Cardiac septum (tissue), 1 donor: ENCODE measurements at regions not wholly inside any gene's neighbourhood (a gene's known extent, or its start where the extent isn't known, plus 50 kb on each side); places are given as distances from the start of the nearest gene placed in this dataset.

Experiments used
- DNase-seq: peaks from one replicate; pipeline ENCODE4 v3.0.0-alpha.2; 2020; ENCODE audit warnings: low spot score
- intact Hi-C: fragments of 100-400 bp; cut with DNase I; formaldehyde crosslinking; loops from one replicate; pipeline ENCODE4 v1.14.0; 2022
- donor health status: DM: no; HTN: no; CAD: no.

- intact Hi-C loops, result no loop called here
- DNase-seq, result no peak
Measured at GRCh38 chr4:20302336-20302735, 50.6 kb downstream of the SLIT2 start.

GRCh38 chr4:20305976-20306375, 54.3 kb downstream of the SLIT2 start:
- DNase-seq, result no peak
- intact Hi-C loops, result no loop called here

DNA sequence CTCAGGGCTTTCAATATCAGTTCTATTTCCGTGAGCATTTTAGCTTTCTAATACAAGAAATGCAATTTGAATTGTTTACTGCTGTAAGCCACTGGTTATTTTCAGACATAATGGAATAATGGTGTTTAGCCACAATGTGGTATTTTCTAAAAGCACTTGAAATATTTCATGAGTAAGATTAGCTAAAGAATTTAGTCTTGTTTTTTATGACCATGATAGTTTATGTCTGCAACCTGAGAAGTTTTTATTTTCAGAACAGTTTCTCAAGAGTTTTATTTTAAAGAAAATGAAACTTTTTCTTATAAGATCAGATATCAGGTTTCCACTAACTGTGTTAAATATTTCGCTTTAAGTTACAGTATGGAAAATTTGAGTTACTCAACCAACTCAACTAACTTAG, 60.2 kb downstream of the SLIT2 start:
- intact Hi-C loops, result no loop called here
- no peak for DNase-seq

- DNase-seq, result no peak
- intact Hi-C loops, result no loop called here
Measured at GRCh38 chr4:20313237-20314030, 61.7 kb downstream of the SLIT2 start.

GRCh38 chr4:20317424-20317985, 65.8 kb downstream of the SLIT2 start:
- DNase-seq, result no peak
- intact Hi-C loops, result no loop called here

GRCh38 chr4:20318001-20318908, 66.5 kb downstream of the SLIT2 start:
- no peak for DNase-seq
- intact Hi-C loops, result no loop called here

GRCh38 chr4:20318909-20319277, 67.2 kb downstream of the SLIT2 start:
- intact Hi-C loops, result no loop called here
- no peak for DNase-seq

DNA sequence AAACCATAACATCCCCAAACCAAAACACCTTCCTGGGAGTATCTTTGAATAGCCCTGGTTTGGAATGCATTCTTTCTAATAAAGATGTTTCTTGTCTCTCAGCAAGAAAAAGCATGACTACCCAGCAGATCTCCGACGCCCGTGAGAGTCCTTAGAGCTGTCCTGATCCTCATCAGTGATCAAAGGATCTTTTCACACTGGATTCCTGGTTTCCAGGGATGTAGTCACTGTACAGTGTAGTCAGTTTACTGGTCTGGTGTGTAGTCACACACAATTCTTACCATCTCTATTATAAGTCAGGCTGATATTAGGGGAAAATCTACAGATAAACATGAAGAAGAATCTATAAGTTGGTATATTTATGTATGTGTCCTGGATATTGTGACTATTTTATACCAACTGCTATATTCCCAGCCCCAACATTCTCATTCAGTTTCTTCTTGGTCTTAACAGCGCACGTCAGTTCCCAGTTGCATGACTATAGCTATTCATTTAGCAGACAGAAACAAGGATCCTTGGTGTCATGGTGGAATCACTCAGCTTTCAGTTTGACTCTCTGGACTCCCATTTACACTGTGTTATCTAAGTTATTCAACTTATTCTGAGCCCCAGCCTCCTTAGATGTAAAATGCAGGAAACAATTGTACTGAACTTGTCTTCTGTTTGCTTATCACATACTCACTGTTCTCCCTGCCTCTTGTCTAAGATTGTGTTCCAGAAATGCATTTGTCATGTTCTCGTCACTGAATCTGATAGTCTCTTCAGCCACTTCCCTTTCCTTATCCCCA, 68.3 kb downstream of the SLIT2 start:
- intact Hi-C loops, result no loop called here
- DNase-seq, result no peak

DNA sequence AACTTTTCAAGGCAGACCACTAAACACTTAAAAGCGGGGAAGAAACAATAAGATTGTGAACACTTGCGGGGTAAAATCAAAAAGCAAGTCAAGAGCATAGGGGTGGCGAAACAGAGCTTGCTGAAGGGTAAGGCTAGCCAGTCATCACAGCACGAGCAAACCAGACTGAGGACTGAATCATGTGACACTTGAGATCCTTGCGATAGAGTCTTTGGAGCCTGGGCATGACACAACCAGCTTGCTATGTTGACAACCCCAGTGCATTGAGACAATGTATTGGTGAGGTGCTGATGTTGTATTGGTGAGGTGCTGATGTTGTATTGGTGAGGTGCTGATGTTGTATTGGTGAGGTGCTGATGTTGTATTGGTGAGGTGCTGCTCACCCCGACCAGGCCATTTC, 72.3 kb downstream of the SLIT2 start:
- intact Hi-C loops, result no loop called here
- DNase-seq, result no peak

DNA sequence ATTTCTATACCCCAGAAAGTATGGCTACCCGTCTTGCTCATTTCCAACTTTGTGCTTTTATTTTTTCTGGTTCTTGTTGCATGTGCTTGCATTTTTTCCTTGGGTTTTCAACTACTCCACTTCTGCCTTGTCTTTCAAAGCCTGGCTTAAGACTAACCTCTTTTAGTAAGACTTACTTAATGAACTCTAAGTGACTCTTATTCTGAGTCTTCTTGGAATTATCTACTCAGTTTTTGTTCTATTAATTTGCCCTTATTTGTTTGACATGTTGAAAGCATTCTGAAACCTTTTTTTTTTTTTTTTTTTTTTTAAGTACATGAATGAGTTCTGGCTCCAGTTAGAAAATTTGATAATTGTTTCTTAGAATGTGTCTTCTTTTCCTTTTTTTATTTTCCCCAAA, 74.8 kb downstream of the SLIT2 start:
- DNase-seq, result no peak

DNA sequence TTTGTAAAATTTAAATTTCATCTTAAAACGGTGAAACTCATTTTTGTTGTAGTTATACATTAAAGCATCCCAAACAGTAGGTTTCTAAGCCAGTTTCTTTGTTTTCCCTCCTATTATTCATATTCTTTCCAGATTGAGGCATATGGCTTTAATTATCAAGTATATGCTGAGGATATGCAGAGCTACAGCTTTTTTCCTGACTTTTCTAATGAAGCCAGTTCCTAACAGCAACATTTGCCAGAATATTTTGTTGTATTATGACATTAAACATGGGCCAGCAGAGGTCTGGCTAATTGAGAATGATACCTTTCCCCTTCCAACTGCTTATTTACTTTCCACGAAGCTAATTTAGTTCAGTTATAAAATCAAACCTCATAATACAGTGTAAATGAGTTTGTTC, 75.3 kb downstream of the SLIT2 start:
- no peak for DNase-seq
- intact Hi-C loops, result no loop called here

More for the DNA sequence above, 74.8 kb downstream of the SLIT2 start:
- intact Hi-C loops, result no loop called here

GRCh38 chr4:20327808-20328207, 76.1 kb downstream of the SLIT2 start:
- intact Hi-C loops, result no loop called here
- no peak for DNase-seq

DNA sequence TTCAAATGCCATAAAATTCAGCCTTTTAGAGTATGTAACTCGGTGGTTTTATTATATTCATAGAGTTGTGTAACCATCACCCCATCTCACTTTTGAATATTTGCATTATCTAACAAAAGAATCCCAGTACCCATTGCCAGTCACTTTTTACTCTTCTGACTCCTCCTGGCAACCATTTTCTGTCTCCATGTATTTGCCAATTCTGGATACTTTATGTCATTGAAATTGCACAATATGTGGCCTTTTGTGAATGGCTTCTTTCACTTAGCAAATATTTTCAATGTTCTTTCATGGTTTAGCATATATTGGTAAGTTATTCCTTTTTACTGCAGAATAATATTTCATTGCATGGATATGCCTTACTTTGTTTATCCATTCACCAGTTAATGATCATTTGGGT, 79.9 kb downstream of the SLIT2 start:
- no peak for DNase-seq
- intact Hi-C loops, result no loop called here

GRCh38 chr4:20333141-20333715, 81.5 kb downstream of the SLIT2 start:
- intact Hi-C loops, result no loop called here
- no peak for DNase-seq

DNA sequence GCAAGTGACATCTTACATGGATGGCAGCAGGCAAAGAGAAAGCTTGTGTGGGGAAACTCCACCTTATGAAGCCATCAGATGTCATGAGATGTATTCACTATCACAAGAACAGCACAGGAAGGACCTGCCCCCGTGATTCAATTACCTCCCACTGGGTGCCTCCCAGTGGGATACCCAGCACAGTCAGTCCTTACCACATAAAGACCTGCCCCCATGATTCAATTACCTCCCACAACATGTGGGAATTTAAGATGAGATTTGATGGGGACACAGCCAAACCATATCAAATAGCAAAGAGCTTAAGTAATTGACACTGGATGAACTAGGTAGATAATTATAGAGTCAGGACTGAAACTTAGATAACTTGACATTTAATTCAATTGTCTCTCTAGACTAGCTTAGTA, 85.6 kb downstream of the SLIT2 start:
- intact Hi-C loops, result no loop called here
- no peak for DNase-seq

- intact Hi-C loops, result no loop called here
- no peak for DNase-seq
Measured at GRCh38 chr4:20338841-20339240, 87.1 kb downstream of the SLIT2 start.

DNA sequence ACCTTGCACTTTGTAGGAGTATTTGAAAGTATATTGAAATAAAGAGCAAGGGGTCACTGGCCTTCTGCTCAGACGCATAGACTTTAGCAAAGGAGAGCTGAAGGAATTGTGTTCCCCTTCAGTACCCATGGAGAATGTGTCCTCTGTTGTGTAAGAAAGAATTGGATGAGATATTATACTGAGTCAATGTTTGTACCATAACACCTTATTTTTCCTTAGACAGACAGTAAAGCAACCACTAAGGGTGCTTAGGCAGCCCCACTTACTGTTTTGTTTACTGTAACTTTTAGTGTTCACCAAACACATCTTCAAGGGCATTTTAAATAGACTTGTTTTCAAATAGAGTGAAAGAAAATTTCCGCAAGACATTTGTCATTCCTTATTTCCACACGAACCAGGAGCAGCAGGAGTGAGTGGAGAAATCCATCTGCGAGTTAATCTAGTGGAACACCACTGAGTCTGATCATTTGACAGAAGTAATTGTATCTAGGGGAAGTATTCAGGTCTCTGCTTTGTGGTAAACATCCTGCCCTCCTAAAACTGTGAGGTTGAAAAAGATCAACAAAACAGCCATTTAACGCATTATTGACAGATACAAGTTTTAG, 89.5 kb downstream of the SLIT2 start:
- DNase-seq, result no peak
- intact Hi-C loops, result no loop called here

- intact Hi-C loops, result no loop called here
- no peak for DNase-seq
Measured at GRCh38 chr4:20347531-20347930, 95.8 kb downstream of the SLIT2 start.

DNA sequence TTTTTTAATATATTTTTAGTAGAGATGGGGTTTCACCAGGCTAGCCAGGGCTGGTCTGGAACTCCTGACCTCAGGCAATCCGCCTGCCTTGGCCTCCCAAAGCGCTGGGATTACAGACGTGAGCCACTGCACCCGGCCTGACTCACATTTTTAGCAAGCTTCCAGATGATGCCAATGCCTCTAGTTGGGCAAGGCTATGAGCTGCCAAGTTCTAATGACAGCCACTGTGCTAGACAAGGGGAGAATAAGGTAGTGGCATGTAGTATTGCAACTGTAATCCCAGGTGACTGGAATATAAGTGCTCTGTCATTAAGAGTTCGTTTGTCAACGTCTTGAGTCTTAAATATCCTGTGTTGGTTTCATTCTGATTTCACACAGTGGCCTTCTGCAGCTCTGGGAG, 96.7 kb downstream of the SLIT2 start:
- intact Hi-C loops, result no loop called here
- DNase-seq, result no peak
